Endothelial cell of umbilical vein (primary cell): ENCODE measurements at regions not wholly inside any gene's neighbourhood (a gene's known extent, or its start where the extent isn't known, plus 50 kb on each side); places are given as distances from the start of the nearest gene placed in this dataset.

Experiments used
- BruUV-seq: library from RNA; stranded (reverse); fragments of 400-500 nt; replicated peaks from 2 replicates; lab custom pipeline; 2021; lab: Mats Ljungman, UMichigan
- CTCF ChIA-PET: fragments of 300-600, 350-600 bp; sonication (Branson Sonifier 250); formaldehyde crosslinking; loops from one replicate; lab custom pipeline; 2021; ENCODE audit warnings: antibody characterized with exemption, inconsistent platforms; lab: Charles Lee
- POLR2A ChIA-PET: fragments of 300-600, 350-600 bp; sonication (Branson Sonifier 250); formaldehyde crosslinking; loops from one replicate; lab custom pipeline; 2021; ENCODE audit warnings: antibody characterized with exemption, inconsistent platforms; lab: Charles Lee
- DNase-seq: peaks from one replicate; pipeline ENCODE4 v3.0.0-alpha.2; 2011; ENCODE audit warnings: low read depth, low spot score
- FAIRE-seq: peaks from 2 replicates; lab custom pipeline; 2011; peaks lifted over from hg19 to GRCh38; lab: Jason Lieb, UNC
- H2AFZ ChIP-seq: 2 replicates; pipeline ENCODE4 v1.6.0; 2012; ENCODE audit warnings: low read depth, low read length, control low read depth, inconsistent platforms
- H3K27ac ChIP-seq: 2 replicates; pipeline ENCODE4 v1.5.1; 2011; ENCODE audit warnings: low read depth, mild to moderate bottlenecking, control low read depth, low read length, moderate library complexity; ENCODE audit not compliant: insufficient read depth
- H3K27me3 ChIP-seq, 2 experiments: 2 replicates each; pipeline versions ENCODE4 v1.6.0 to v1.6.1; 2011; ENCODE audit warnings: low read length in 2 of 2, mixed read lengths in 1 of 2; ENCODE audit not compliant: control insufficient read depth in 2 of 2, insufficient read depth in 2 of 2
- H3K36me3 ChIP-seq, 2 experiments: 2 replicates in 1 of 2; 3 replicates in 1 of 2; pipeline ENCODE4 v1.5.1; 2011; ENCODE audit warnings: low read length in 2 of 2, mild to moderate bottlenecking in 1 of 2, moderate library complexity in 1 of 2; ENCODE audit not compliant: control insufficient read depth in 2 of 2, insufficient read depth in 2 of 2; ENCODE audit errors: extremely low read depth in 1 of 2
- H3K4me1 ChIP-seq: 3 replicates; pipeline ENCODE4 v1.5.1; 2011; ENCODE audit warnings: mild to moderate bottlenecking, low read length; ENCODE audit not compliant: control insufficient read depth, insufficient read depth; ENCODE audit errors: extremely low read depth
- H3K4me2 ChIP-seq: 2 replicates; pipeline ENCODE4 v1.6.1; 2011; ENCODE audit warnings: low read length, control low read depth, mixed read lengths; ENCODE audit not compliant: insufficient read depth
- H3K4me3 ChIP-seq, 3 experiments: fragments of 200-600 bp in 1 of 3; sonication (generic), shearing (Covaris generic) in 1 of 3; replicated peaks in 1 of 3; 2 replicates each; pipeline ENCODE4 v1.5.1; 2011 to 2016; ENCODE audit warnings: control low read depth in 3 of 3, low read length in 3 of 3, mild to moderate bottlenecking in 2 of 3, inconsistent platforms in 1 of 3, low read depth in 1 of 3, moderate library complexity in 1 of 3; ENCODE audit not compliant: insufficient read depth in 1 of 3
- H3K79me2 ChIP-seq: 2 replicates; pipeline ENCODE4 v1.6.0; 2012; ENCODE audit warnings: low read length, inconsistent platforms; ENCODE audit not compliant: control insufficient read depth, insufficient read depth
- H3K9ac ChIP-seq: replicated peaks from 2 replicates; pipeline ENCODE3; 2011; ENCODE audit warnings: low read length, control low read depth; ENCODE audit not compliant: insufficient read depth; ENCODE audit errors: extremely low read depth
- H3K9me1 ChIP-seq: replicated peaks from 3 replicates; pipeline ENCODE4 v1.6.0; 2011; ENCODE audit warnings: mild to moderate bottlenecking, low read length; ENCODE audit not compliant: control insufficient read depth, insufficient read depth; ENCODE audit errors: extremely low read depth
- H3K9me3 ChIP-seq: replicated peaks from 2 replicates; pipeline ENCODE4 v1.5.1; 2012; ENCODE audit warnings: low read length, inconsistent platforms; ENCODE audit not compliant: control insufficient read depth, insufficient read depth
- H4K20me1 ChIP-seq: replicated peaks from 2 replicates; pipeline ENCODE3; 2011; ENCODE audit warnings: mild to moderate bottlenecking, low read length; ENCODE audit not compliant: control insufficient read depth, insufficient read depth; ENCODE audit errors: extremely low read depth
- EZH2 ChIP-seq: IDR thresholded peaks from 2 replicates; pipeline ENCODE4 v1.6.1; 2012; ENCODE audit warnings: borderline replicate concordance, low read depth, mild to moderate bottlenecking, moderate library complexity, low read length, inconsistent platforms; ENCODE audit not compliant: severe bottlenecking
- FOS ChIP-seq: IDR thresholded peaks from 2 replicates; pipeline ENCODE4 v1.6.1; 2011; ENCODE audit warnings: mild to moderate bottlenecking, low read length, moderate library complexity, borderline replicate concordance; ENCODE audit not compliant: insufficient read depth
- GATA2 ChIP-seq: IDR thresholded peaks from 2 replicates; pipeline ENCODE4 v1.7.0; 2011; ENCODE audit warnings: low read depth, mild to moderate bottlenecking, moderate library complexity, mixed read lengths, low read length; ENCODE audit not compliant: insufficient read length, insufficient read depth
- JUN ChIP-seq: IDR thresholded peaks from 2 replicates; pipeline ENCODE4 v1.6.1; 2011; ENCODE audit warnings: borderline replicate concordance, low read depth; ENCODE audit not compliant: insufficient read length, insufficient read depth
- MYC ChIP-seq: IDR thresholded peaks from one replicate; pipeline ENCODE4 v1.6.1; 2011; ENCODE audit warnings: mild to moderate bottlenecking, low read depth, low read length
- POLR2A ChIP-seq: IDR thresholded peaks from 2 replicates; pipeline ENCODE4 v1.6.1; 2012; ENCODE audit warnings: low read depth, mild to moderate bottlenecking, control low read depth, low read length
- POLR2AphosphoS5 ChIP-seq: IDR thresholded peaks from 2 replicates; pipeline ENCODE4 v1.6.1; 2012; ENCODE audit warnings: low read depth, mild to moderate bottlenecking, control low read depth, low read length, moderate library complexity; ENCODE audit not compliant: insufficient read depth
- dilution Hi-C: fragments of 300-500 bp; cut with MboI; formaldehyde crosslinking; loops from one replicate; pipeline ENCODE4 v1.15.0; 2019; ENCODE audit warnings: low sequenced_read_pairs; ENCODE audit not compliant: extremely low pct_ligation_motif_present
- intact Hi-C: fragments of 100-400 bp; cut with micrococcal nuclease; formaldehyde crosslinking; loops from one replicate; pipeline ENCODE4 v1.10.0; 2022
- TF ChIP-seq, protein P1 (sequence below), 2 donors: IDR thresholded peaks; 1 replicate in 1 of 2; 2 replicates in 1 of 2; pipeline ENCODE4 v1.5.1; 2011; ENCODE audit warnings: low read length in 2 of 2, mild to moderate bottlenecking in 2 of 2, moderate library complexity in 2 of 2, control low read depth in 1 of 2, inconsistent platforms in 1 of 2, low read depth in 1 of 2; ENCODE audit not compliant: insufficient read depth in 1 of 2; ENCODE audit errors: extremely low read depth in 1 of 2
- TF ChIP-seq, protein P2 (sequence below): IDR thresholded peaks from 2 replicates; pipeline ENCODE4 v1.6.1; 2011; ENCODE audit not compliant: insufficient read depth, insufficient read length

DNA sequence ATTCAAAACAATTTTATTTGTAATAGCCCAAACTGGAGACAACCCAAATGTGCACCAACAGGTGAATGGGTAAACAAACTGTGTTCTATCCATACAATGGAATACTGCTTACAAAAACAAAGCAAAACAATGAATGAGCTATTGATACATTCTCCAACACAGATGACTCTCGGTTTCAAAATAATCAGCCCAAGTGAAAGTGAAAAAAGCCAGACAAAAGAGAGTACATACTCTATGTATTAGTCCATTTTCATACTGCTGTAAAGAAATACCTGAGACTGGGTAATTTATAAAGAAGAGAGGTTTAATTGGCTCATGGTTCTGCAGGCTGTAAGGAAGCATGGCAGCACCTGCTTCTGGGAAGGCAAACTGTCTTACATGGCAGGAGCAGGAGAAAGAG, 65.2 kb upstream of the LRCH1 start:
- no peak overlapping the region for H3K4me2 ChIP-seq
- no peak overlapping the region for H2AFZ ChIP-seq
- no peaks in the 10 kb centered on the region for H3K9me3 ChIP-seq
- TF ChIP-seq, protein P1, sequence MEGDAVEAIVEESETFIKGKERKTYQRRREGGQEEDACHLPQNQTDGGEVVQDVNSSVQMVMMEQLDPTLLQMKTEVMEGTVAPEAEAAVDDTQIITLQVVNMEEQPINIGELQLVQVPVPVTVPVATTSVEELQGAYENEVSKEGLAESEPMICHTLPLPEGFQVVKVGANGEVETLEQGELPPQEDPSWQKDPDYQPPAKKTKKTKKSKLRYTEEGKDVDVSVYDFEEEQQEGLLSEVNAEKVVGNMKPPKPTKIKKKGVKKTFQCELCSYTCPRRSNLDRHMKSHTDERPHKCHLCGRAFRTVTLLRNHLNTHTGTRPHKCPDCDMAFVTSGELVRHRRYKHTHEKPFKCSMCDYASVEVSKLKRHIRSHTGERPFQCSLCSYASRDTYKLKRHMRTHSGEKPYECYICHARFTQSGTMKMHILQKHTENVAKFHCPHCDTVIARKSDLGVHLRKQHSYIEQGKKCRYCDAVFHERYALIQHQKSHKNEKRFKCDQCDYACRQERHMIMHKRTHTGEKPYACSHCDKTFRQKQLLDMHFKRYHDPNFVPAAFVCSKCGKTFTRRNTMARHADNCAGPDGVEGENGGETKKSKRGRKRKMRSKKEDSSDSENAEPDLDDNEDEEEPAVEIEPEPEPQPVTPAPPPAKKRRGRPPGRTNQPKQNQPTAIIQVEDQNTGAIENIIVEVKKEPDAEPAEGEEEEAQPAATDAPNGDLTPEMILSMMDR (IDR thresholded peaks at IDR 0.05; ENCODE audit: extremely low read depth in 1 of 2, insufficient read depth in 1 of 2, low read depth in 1 of 2, low read length in 2 of 2): no peak
- TF ChIP-seq FOS: no peak
- no peak overlapping the region for H3K9ac ChIP-seq
- H4K20me1 ChIP-seq: no peaks in the 10 kb centered on the region
- ChIA-PET CTCF (interaction anchor here (1.1 kb wide), 1 partner anchor 233 kb away, joined by 3 read pairs; no protein-coding TSS in a partner anchor), POLR2A (no interaction called here)
- no peak for DNase-seq
- H3K4me3 ChIP-seq: no peak overlapping the region
- FAIRE-seq: no peak
- no peaks in the 10 kb centered on the region for H3K9me1 ChIP-seq
- H3K4me1 ChIP-seq: no peaks in the 10 kb centered on the region
- H3K79me2 ChIP-seq: no peaks in the 10 kb centered on the region
- H3K27ac ChIP-seq: no peak overlapping the region
- dilution Hi-C loops: no loop called here
- intact Hi-C loops: no loop called here
- no TSS peak for BruUV-seq
- H3K36me3 ChIP-seq: no peaks in the 10 kb centered on the region
- peaks cover 5 to 6% of the 10 kb centered on the region in 2 experiments for H3K27me3 ChIP-seq

DNA sequence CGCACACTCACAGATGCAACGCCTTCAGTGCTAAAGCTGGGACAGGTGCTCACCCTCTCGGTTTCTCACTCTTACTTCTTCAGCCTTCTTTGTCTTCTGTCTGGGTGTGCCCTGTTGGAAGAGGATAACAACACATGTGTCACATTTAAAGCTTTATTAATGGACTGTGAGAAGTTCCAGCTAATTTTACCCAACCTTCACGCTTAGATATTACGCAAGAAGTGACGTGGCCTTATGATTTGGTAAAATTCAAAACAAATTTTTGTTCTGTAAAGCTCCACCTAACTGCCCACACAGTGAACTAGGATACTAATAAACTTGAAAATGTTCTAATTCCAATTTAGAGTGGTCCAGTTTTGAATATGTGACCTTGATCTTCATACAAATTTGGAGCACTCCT, 66.7 kb upstream of the LRCH1 start:
- intact Hi-C loops (no loop called here), dilution Hi-C loops (no loop called here)
- Histone ChIP-seq H3K4me1 (no peaks in the 10 kb centered on the region), H3K79me2 (no peaks in the 10 kb centered on the region), H3K4me3 (no peak overlapping the region), H3K9me3 (no peaks in the 10 kb centered on the region), H3K27me3 (peaks cover 0 to 3% of the 10 kb centered on the region in 2 experiments), H3K36me3 (no peaks in the 10 kb centered on the region), H3K27ac (no peak overlapping the region), H3K9me1 (no peaks in the 10 kb centered on the region), H4K20me1 (no peaks in the 10 kb centered on the region), H3K9ac (no peak overlapping the region), H3K4me2 (no peak overlapping the region), H2AFZ (no peak overlapping the region)
- POLR2A ChIA-PET: no interaction called here
- BruUV-seq: no TSS peak
- no peak for FAIRE-seq
- TF ChIP-seq, protein P2, sequence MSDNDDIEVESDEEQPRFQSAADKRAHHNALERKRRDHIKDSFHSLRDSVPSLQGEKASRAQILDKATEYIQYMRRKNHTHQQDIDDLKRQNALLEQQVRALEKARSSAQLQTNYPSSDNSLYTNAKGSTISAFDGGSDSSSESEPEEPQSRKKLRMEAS: no peak
- TF ChIP-seq POLR2A (no peak), FOS (no peak), POLR2AphosphoS5 (no peak), MYC (no peak), GATA2 (no peak), EZH2 (no peak), JUN (no peak)
- TF ChIP-seq, protein P1 (IDR thresholded peaks at IDR 0.05; ENCODE audit: extremely low read depth in 1 of 2, insufficient read depth in 1 of 2, low read depth in 1 of 2, low read length in 2 of 2): no peak
- no peak for DNase-seq
- CTCF ChIA-PET: interaction anchor here (0.9 kb wide), 1 partner anchor 235 kb away, joined by 3 read pairs; no protein-coding TSS in a partner anchor
